Kidney epithelial cell (primary cell): ENCODE measurements at regions not wholly inside any gene's neighbourhood (a gene's known extent, or its start where the extent isn't known, plus 50 kb on each side); places are given as distances from the start of the nearest gene placed in this dataset.

Experiments
- DNase-seq: peaks from one replicate; pipeline ENCODE4 v3.0.0-alpha.2; 2010; ENCODE audit warnings: low read depth
- H3K27me3 ChIP-seq: 2 replicates; pipeline ENCODE4 v1.6.0; 2011; ENCODE audit warnings: low read length; ENCODE audit not compliant: control insufficient read depth, insufficient read depth
- H3K36me3 ChIP-seq: 2 replicates; pipeline ENCODE4 v1.5.1; 2011; ENCODE audit warnings: low read length; ENCODE audit not compliant: control insufficient read depth, insufficient read depth
- H3K4me3 ChIP-seq: 2 replicates; pipeline ENCODE4 v1.5.1; 2011; ENCODE audit warnings: low read depth, mild to moderate bottlenecking, control low read depth, low read length
- TF ChIP-seq, protein P1 (sequence below): IDR thresholded peaks from 2 replicates; pipeline ENCODE4 v1.5.1; 2011; ENCODE audit warnings: mild to moderate bottlenecking, moderate library complexity, low read length, control low read depth, inconsistent platforms; ENCODE audit not compliant: insufficient read depth, poor library complexity, severe bottlenecking

DNA sequence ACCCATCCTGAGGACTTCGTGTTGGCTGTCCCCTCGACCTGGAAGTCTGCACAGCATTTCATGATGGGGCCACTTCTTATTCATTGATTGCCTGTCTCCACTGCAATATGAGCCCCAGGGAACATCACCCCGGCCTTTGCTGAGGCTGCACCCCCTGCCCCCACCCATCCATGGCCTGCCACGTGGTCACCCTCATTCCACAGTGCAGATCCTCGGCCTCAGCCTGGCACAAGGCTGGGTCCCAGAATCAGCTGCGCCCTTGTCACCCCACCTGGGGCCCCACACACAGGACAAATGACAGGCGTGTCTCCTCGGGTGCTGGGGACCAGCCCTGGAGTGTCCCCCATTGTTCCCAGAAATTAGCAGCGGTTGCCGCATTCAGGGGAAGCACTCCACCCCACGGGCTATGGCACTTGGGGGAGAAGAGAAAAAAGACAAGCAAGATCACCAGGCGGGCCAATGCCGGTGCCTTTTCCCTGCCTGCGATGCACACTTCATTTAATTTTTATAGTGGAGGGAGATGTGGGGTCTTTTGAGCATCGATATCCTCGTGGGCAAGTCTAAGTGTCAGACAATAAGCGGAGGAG is 157.4 kb downstream of the INHBB start:
- no peaks in the 10 kb centered on the region for H3K36me3 ChIP-seq
- no peak for DNase-seq
- TF ChIP-seq, protein P1, sequence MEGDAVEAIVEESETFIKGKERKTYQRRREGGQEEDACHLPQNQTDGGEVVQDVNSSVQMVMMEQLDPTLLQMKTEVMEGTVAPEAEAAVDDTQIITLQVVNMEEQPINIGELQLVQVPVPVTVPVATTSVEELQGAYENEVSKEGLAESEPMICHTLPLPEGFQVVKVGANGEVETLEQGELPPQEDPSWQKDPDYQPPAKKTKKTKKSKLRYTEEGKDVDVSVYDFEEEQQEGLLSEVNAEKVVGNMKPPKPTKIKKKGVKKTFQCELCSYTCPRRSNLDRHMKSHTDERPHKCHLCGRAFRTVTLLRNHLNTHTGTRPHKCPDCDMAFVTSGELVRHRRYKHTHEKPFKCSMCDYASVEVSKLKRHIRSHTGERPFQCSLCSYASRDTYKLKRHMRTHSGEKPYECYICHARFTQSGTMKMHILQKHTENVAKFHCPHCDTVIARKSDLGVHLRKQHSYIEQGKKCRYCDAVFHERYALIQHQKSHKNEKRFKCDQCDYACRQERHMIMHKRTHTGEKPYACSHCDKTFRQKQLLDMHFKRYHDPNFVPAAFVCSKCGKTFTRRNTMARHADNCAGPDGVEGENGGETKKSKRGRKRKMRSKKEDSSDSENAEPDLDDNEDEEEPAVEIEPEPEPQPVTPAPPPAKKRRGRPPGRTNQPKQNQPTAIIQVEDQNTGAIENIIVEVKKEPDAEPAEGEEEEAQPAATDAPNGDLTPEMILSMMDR, result no peak
- H3K27me3 ChIP-seq, result peaks cover 6% of the 10 kb centered on the region
- H3K4me3 ChIP-seq, result no peak overlapping the region

DNA sequence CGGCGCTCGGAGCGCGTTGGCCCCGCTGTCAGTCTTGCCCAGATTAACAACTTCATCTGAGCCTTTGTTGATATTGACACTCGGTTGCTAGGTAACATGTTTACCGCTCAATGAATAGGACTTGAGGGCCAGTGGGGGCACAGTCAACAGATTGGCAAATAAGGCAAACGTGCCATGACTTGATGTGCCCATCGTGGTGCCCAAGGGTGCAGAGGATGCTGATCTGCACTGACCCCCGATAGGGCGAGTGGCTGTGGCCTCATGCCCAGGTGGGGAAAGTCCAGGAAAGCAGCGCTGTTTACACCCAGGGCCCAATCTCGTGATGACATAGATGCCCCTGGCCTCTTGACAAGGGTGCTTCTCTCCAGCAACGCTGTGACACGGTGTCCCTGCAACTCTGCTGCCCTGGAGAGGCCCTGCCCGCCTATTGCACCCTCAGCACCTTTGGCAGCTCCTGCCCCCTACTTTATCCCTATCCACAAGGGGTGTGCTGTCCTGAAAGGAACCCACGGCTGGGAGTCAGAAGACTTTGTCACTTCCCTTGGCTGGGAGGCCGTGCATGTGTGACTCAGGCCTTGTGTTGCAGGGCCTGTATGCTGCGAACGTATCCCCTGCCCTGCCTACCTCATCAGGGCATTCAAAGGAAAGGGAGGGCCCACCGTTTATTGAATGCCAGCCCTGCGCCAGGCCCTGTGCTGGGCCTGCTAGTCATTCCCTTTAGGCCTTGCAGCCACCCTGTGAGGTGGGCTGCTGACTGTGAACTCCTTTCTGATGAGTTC is 158.0 kb downstream of the INHBB start:
- TF ChIP-seq, protein P1, result no peak

DNA sequence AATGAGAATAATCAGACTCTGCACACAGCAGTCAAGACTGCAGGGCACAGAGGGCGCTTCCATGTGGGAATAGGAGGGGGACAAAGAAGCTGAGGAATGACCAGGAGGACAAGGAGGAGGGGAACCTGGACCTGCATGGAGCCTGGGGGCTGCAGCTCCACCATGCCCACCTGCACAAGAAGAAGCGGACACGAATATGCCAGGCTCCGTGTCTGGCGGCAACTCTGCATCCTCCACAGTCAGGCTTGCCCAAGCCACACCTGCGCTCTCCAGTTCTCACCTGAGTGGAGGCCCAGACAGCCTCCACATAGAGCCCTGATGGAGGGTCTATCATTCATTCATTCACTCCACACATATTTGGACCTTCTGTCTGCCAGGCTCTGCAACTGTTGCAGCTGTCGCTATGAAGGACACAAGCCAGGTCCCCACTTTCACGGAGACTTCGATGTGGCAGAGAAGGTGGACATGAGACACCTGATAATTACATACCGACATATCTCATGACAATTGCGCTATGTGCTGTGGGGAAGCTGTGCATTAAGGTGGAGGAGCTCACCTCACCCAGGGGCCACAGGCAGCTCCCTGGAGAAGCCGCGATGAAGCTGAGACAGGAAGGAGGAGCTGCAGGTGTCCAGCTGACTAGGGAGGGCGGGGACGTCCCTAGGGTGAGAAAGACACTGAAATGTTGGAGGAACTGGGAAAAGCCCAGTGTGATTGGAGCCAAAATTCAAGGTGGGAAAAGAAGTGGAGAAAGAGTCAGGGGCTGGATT is 159.2 kb downstream of the INHBB start:
- H3K36me3 ChIP-seq, result no peaks in the 10 kb centered on the region
- no peak for DNase-seq
- TF ChIP-seq, protein P1, result no peak
- H3K27me3 ChIP-seq, result peaks cover 4% of the 10 kb centered on the region
- H3K4me3 ChIP-seq, result no peak overlapping the region

More for the DNA sequence above, 158.0 kb downstream of the INHBB start:
- Histone ChIP-seq H3K36me3 (no peaks in the 10 kb centered on the region), H3K27me3 (no peaks in the 10 kb centered on the region), H3K4me3 (no peak overlapping the region)
- DNase-seq, result no peak

DNA sequence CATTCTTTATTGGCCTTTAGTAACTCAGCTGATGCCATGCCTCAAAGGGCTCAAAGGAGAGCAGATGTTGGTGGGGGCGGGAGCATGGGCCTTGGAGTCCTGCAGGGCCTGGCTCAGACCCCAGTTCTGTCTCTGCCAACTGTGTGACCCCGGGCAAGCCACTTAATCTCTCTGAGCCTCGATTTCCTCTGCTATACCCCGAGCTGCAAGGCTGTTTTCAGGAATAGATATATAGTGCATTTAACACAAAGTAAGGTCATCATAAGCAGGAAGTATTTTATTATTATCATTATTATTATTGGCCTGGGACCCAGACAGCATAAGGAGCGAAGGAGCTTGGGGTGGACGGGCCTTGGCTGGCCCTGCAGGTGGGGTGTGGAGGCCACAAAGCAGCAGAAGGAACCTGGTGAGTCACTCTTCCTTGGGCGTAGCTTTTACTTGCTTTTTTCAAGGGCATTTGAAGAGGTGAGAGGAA is 162.7 kb downstream of the INHBB start:
- Histone ChIP-seq H3K36me3 (no peaks in the 10 kb centered on the region), H3K4me3 (no peak overlapping the region), H3K27me3 (peaks cover 22% of the 10 kb centered on the region)
- DNase-seq, result no peak
- TF ChIP-seq, protein P1, result no peak

DNA sequence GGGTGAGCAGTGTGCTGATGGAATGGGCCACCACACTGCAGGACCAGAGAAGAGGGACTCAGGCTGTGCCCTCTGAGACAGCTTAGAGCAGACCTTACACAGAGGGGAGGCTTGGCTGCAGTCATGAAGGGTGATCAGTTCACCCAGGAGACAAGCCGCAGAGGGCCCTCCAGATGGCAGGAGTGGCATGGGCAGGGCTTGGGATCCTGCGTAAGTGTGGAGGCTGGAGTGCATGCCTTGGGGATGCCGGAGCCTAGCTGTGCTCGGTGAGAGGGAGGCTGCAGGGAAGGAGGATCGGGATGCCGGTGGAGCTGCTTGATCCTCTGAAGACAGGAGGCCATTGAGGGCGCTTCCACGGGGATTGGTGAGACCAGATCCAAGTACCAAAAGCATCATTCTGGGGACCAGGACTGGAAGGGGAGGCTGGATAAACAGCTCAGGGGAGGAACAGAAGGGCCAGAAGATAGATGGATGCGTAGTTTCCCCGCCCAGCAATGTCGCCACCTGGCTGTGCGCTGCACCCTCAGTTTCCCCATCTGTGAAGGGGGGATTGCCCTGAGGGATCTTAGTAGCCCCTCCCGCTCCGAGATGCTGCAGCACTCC is 163.4 kb downstream of the INHBB start:
- no peak for DNase-seq
- Histone ChIP-seq H3K4me3 (no peak overlapping the region), H3K36me3 (no peaks in the 10 kb centered on the region), H3K27me3 (peaks cover 22% of the 10 kb centered on the region)
- TF ChIP-seq, protein P1, result no peak
